ENCODE measurements at regions not wholly inside any gene's neighbourhood (a gene's known extent, or its start where the extent isn't known, plus 50 kb on each side); places are given as distances from the start of the nearest gene placed in this dataset.

- no peaks in the 10 kb centered on the region for H3K4me1 ChIP-seq
- no peak for DNase-seq
- H3K4me3 ChIP-seq = no peak overlapping the region
- no peaks in the 10 kb centered on the region for H3K9me3 ChIP-seq (replicated peaks)
- H3K27ac ChIP-seq = no peak overlapping the region
- no peaks in the 10 kb centered on the region for H3K27me3 ChIP-seq
- no peaks in the 10 kb centered on the region for H3K36me3 ChIP-seq
These were observed 986.5 kb downstream of the KCNMA1 start for GRCh38 chr10:76651154-76651553.

- H3K4me3 ChIP-seq = no peak overlapping the region
- DNase-seq = no peak
- H3K27me3 ChIP-seq = no peaks in the 10 kb centered on the region
- H3K36me3 ChIP-seq = no peaks in the 10 kb centered on the region
- no peak overlapping the region for H3K27ac ChIP-seq
- H3K9me3 ChIP-seq (replicated peaks) = no peaks in the 10 kb centered on the region
- H3K4me1 ChIP-seq = no peaks in the 10 kb centered on the region
These were observed 987.9 kb downstream of the KCNMA1 start for GRCh38 chr10:76649723-76650127.

DNA sequence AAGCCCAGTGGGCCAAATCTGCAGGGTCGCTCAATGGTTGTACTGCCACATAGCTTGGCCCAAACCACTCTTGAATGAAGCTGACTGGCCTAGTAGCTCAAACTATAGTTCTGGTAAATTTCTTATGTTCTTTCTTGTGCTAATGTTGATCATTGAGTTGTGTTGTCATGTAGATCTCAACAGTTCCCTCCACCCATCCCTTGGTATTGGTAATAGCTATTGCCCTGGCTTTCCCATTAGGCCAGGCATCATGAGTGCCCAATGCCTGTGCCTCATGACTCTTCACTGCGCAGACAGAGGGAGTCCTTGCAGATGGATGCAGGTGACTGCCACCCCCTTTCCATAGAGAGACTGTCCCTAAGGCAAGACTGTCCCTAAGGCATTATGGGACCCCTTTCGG is 988.4 kb downstream of the KCNMA1 start:
- H3K36me3 ChIP-seq = no peaks in the 10 kb centered on the region
- H3K4me3 ChIP-seq = no peak overlapping the region
- no peak for DNase-seq
- no peak overlapping the region for H3K27ac ChIP-seq
- no peaks in the 10 kb centered on the region for H3K9me3 ChIP-seq (replicated peaks)
- H3K4me1 ChIP-seq = no peaks in the 10 kb centered on the region
- H3K27me3 ChIP-seq = no peaks in the 10 kb centered on the region

GRCh38 chr10:76647301-76647700 is 990.3 kb downstream of the KCNMA1 start:
- Histone ChIP-seq H3K36me3 (no peaks in the 10 kb centered on the region), H3K27me3 (no peaks in the 10 kb centered on the region), H3K4me1 (no peaks in the 10 kb centered on the region), H3K9me3 (replicated peaks) (no peaks in the 10 kb centered on the region), H3K27ac (no peak overlapping the region), H3K4me3 (no peak overlapping the region)
- no peak for DNase-seq

DNA sequence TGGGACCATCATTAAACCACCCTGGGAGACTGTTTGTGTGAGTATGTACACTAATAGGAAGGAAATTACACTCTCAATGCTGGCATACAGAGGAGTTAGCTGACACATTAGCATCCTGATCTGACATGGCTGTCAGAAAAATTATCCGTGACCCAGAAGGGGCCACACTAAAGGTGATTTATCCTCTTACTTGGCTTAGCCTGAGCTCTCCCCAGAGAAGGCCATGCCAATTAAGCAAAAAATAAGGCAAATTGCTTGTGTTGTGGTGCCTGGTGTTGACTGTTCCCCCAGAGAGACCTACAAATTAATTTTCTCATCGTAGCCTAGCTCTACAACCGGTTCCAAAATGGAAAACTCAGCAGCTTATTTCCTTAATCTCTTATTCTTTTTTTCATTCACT is 992.3 kb downstream of the KCNMA1 start:
- H3K27ac ChIP-seq = no peak overlapping the region
- no peaks in the 10 kb centered on the region for H3K27me3 ChIP-seq
- H3K4me3 ChIP-seq = no peak overlapping the region
- no peak for DNase-seq
- H3K9me3 ChIP-seq (replicated peaks) = no peaks in the 10 kb centered on the region
- no peaks in the 10 kb centered on the region for H3K36me3 ChIP-seq
- no peaks in the 10 kb centered on the region for H3K4me1 ChIP-seq

GRCh38 chr10:76644476-76644875 is 993.1 kb downstream of the KCNMA1 start:
- Histone ChIP-seq H3K9me3 (replicated peaks) (no peaks in the 10 kb centered on the region), H3K27me3 (no peaks in the 10 kb centered on the region), H3K4me1 (no peaks in the 10 kb centered on the region), H3K4me3 (no peak overlapping the region), H3K27ac (no peak overlapping the region), H3K36me3 (no peaks in the 10 kb centered on the region)
- no peak for DNase-seq

- no peaks in the 10 kb centered on the region for H3K4me1 ChIP-seq
- no peaks in the 10 kb centered on the region for H3K36me3 ChIP-seq
- H3K27me3 ChIP-seq = no peaks in the 10 kb centered on the region
- H3K27ac ChIP-seq = no peak overlapping the region
- H3K4me3 ChIP-seq = no peak overlapping the region
- no peak for DNase-seq
- no peaks in the 10 kb centered on the region for H3K9me3 ChIP-seq (replicated peaks)
These were observed 994.1 kb downstream of the KCNMA1 start for GRCh38 chr10:76643511-76643911.

GRCh38 chr10:76642358-76642757 is 995.2 kb downstream of the KCNMA1 start:
- H3K27me3 ChIP-seq = no peaks in the 10 kb centered on the region
- H3K27ac ChIP-seq = no peak overlapping the region
- DNase-seq = no peak
- no peak overlapping the region for H3K4me3 ChIP-seq
- H3K36me3 ChIP-seq = no peaks in the 10 kb centered on the region
- H3K4me1 ChIP-seq = no peaks in the 10 kb centered on the region
- no peaks in the 10 kb centered on the region for H3K9me3 ChIP-seq (replicated peaks)

DNA sequence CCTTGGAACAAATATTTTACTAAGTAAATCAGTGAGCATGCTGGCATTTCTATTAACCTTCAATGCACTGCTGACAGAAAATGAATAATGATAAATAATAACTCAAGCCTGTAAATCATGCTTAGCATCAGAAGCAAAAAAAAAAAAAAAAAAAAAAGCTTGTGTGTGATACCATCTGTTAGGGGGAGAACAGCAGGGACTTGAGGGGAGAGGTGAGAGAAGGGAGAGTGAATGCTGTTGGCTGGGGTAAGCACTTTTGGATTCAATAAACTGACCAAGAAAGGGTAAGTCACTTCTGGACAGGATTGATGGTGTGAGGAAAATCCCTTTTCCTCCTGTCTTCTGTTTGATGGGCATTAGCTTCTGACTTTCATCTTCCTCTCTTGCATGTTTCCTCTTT is 996.4 kb downstream of the KCNMA1 start:
- Histone ChIP-seq H3K27ac (no peak overlapping the region), H3K9me3 (replicated peaks) (no peaks in the 10 kb centered on the region), H3K4me3 (no peak overlapping the region), H3K4me1 (no peaks in the 10 kb centered on the region), H3K36me3 (no peaks in the 10 kb centered on the region), H3K27me3 (no peaks in the 10 kb centered on the region)
- no peak for DNase-seq

GRCh38 chr10:76640806-76641205 is 996.8 kb downstream of the KCNMA1 start:
- H3K4me3 ChIP-seq = no peak overlapping the region

GRCh38 chr10:76632767-76633051 is 1004.9 kb downstream of the KCNMA1 start:
- Histone ChIP-seq H3K4me3 (no peak overlapping the region), H3K4me1 (no peaks in the 10 kb centered on the region), H3K27ac (no peak overlapping the region), H3K36me3 (no peaks in the 10 kb centered on the region), H3K27me3 (no peaks in the 10 kb centered on the region), H3K9me3 (replicated peaks) (no peaks in the 10 kb centered on the region)
- peak; percentile 3 to 5 for DNase-seq

More at GRCh38 chr10:76640806-76641205, 996.8 kb downstream of the KCNMA1 start:
- no peak for DNase-seq
- H3K9me3 ChIP-seq (replicated peaks) = no peaks in the 10 kb centered on the region
- H3K4me1 ChIP-seq = no peaks in the 10 kb centered on the region
- H3K27me3 ChIP-seq = no peaks in the 10 kb centered on the region
- no peak overlapping the region for H3K27ac ChIP-seq
- H3K36me3 ChIP-seq = no peaks in the 10 kb centered on the region

DNA sequence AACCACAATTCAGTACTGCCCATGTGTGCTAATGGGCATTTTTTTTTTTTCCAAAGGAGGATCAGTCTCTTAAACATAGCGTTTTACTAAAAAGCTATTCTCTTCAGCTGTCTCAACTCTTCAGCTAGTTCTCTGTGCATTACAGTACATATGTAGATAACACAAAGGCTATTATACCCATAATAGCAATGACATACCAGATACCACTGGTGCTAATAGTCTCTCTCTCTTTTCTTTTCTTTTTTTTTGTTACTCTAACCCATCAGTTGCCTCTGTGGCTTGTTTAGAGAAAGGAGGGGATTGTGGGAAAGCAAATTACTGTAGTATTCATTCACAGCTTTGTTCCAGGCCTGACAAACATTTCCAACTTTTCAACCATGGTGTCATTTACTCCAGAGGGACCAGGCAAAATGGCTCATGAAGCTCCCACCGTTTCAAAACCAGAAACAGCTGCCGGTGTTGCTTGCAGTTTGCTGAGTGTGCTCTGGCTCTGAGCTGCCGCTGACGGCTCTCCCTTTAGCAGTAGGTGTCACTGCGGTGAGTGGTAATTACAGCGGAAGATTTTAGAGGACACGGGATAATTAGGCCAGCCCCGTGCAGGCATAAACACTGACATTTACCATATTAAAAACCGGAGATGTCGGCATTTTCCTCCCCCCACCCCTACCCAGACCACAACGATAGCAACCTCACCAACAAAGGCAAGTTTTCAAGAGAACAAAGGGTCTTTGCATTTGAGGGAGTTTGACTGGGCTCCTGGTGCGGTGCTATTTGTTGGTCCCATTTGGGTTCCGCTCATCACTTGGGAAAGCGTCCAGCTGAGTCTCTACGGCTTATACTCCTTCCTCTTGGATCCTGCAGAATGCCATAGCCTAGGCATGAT is 1005.5 kb downstream of the KCNMA1 start:
- no peak for DNase-seq
- no peak overlapping the region for H3K4me3 ChIP-seq
- no peaks in the 10 kb centered on the region for H3K27me3 ChIP-seq
- H3K36me3 ChIP-seq = no peaks in the 10 kb centered on the region
- no peaks in the 10 kb centered on the region for H3K4me1 ChIP-seq
- no peak overlapping the region for H3K27ac ChIP-seq
- H3K9me3 ChIP-seq (replicated peaks) = no peaks in the 10 kb centered on the region

DNA sequence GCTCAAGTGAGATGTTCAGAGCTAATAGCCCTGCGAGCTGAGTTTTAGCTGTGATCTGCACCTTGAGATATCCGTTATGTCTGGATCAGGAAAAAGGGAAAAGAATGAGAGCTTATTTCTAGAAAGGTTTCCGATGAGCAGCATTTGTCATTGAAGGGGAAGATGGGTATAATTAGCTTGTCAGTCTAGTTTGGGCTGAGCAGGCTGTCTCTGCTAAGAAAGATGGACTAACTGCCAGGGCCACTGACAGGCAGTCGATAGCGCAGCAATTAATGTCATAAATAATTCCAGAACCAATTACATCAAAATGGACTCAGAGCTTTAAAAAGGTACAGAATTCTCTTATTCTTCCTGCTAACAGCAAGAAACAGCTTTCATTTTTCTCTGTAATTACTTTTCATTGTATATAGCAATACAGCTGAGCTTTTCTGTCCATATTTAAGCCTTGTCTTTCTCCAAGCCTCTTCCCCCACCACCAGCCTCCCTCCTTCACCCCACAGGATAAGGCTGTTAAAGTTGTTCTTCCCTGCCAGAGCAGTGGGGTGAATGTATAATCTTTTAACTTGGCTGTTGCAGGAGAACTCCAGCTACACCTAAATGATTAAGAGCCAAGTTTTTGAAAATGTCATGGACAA is 1006.5 kb downstream of the KCNMA1 start:
- no peaks in the 10 kb centered on the region for H3K27me3 ChIP-seq
- H3K9me3 ChIP-seq (replicated peaks) = no peaks in the 10 kb centered on the region
- H3K4me1 ChIP-seq = no peaks in the 10 kb centered on the region
- no peak overlapping the region for H3K27ac ChIP-seq
- H3K4me3 ChIP-seq = no peak overlapping the region
- H3K36me3 ChIP-seq = no peaks in the 10 kb centered on the region
- DNase-seq = no peak

DNA sequence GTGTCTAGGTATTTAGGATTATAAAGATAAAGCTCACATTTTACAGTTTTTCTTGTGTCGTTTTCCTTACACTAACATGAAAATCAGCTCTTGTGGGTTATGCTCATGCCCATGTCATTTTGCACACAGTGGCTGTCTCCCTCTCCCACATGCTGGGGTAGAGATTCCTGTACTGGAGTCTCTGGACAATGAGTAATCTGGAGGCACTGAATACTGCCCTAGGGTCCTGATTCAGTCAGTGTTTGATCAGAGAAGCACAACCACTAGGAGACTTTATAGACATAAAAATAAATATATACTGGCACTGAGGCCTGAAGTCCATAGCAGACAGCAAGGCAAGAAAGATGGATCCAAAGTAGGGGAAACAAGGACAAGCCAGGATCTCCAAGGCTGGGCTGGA is 1008.8 kb downstream of the KCNMA1 start:
- Histone ChIP-seq H3K36me3 (no peaks in the 10 kb centered on the region), H3K27me3 (no peaks in the 10 kb centered on the region), H3K9me3 (replicated peaks) (no peaks in the 10 kb centered on the region), H3K27ac (no peak overlapping the region), H3K4me3 (no peak overlapping the region), H3K4me1 (no peaks in the 10 kb centered on the region)
- DNase-seq = no peak

DNA sequence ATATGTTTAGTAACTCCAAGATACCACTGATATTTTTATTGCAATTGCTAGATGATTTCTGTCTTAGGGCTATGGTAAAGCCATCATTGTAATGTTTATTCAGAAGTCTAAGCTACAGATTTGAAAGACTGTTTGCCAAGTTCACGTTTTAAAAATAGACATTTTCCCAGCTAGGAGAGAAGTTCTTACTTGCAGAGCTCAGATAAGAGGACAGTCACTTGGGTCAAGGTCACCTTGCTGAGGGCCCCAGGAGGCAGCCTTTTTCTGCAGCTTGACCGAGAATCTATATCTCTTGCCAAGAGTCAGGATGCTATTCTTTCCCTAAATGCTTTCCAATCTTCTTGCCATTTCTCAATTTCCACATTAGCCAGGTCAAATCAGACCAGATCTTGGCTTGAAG is 1011.2 kb downstream of the KCNMA1 start:
- Histone ChIP-seq H3K36me3 (no peaks in the 10 kb centered on the region), H3K27me3 (no peaks in the 10 kb centered on the region), H3K4me1 (no peaks in the 10 kb centered on the region), H3K9me3 (replicated peaks) (no peaks in the 10 kb centered on the region), H3K4me3 (no peak overlapping the region), H3K27ac (no peak overlapping the region)
- DNase-seq = no peak

DNA sequence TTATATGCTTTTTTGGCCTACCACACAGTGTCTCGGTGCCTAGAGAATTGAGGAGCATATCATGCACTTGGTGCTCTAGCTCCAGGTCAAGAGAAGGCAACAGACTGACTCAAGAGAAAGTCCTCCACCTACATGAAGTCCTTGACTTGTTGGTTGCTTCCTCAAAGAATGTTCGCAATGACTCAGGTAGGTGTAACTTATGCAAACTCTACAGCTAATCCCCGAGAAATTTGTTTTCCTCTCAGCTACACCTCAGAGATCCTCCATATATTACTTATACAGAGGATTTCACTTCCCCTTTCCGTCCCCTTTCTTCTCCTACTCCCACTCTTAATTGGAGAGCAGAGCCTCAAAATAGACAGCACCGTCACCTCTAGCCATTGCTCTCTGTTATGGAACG is 1013.1 kb downstream of the KCNMA1 start:
- Histone ChIP-seq H3K36me3 (no peaks in the 10 kb centered on the region), H3K4me1 (no peaks in the 10 kb centered on the region), H3K9me3 (replicated peaks) (no peaks in the 10 kb centered on the region), H3K27ac (no peak overlapping the region), H3K4me3 (no peak overlapping the region), H3K27me3 (no peaks in the 10 kb centered on the region)
- no peak for DNase-seq

Data from SJCRH30 (cell line).